ENCODE measurements at regions not wholly inside any gene's neighbourhood (a gene's known extent, or its start where the extent isn't known, plus 50 kb on each side); places are given as distances from the start of the nearest gene placed in this dataset.

- Histone ChIP-seq H3K9me3 (no peaks in the 10 kb centered on the region), H3K4me1 (no peaks in the 10 kb centered on the region), H3K36me3 (ENCODE audit: low read depth, missing control alignments) (no peaks in the 10 kb centered on the region), H3K27me3 (no peaks in the 10 kb centered on the region), H3K27ac (no peak overlapping the region), H3K4me3 (no peak overlapping the region)
- no peak for DNase-seq
- intact Hi-C loops (cut with DNase I; ENCODE audit: low total_unique reads) = no loop called here
- 87 to 88% methylated on average over 13 of the region's 13 CpGs for WGBS, 2 donors
- no peak for TF ChIP-seq CTCF (IDR thresholded peaks at IDR 0.05)
- TF ChIP-seq POLR2A (IDR thresholded peaks at IDR 0.05) = no peak
These were observed 312.8 kb upstream of the SALL3 start for GRCh38 chr18:78666666-78667335.

DNA sequence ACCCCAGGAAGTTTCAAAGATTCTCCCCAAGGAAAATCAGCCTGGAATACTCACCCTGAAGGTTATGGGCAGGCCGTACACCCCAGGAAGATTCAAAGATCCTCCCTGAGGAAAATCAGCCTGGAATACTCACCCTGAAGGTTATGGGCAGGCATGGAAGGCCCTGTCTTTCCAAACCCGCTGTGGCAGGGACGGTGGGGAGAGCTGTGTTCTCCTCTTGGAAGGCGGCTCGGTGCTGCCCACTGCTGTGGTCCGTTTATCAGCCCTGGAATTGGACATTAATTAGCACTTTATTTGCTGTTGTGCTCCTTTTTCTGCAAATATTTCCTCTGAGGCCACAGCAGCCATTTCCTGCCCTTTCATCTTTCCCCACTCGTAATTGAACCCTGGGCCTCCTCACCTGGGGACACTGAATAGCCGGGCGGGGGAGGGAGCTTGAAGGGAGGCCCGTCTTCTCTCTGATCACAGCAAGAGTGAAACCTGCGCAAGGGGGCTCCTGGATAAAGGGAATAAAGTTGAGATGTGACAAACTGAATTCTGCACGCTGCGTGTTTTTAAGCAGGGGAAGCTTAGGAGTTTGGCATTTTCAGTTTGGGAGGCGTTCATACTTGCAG lies 308.7 kb upstream of the SALL3 start:
- H3K27me3 ChIP-seq = no peaks in the 10 kb centered on the region
- 66 to 69% methylated on average over 14 of the region's 14 CpGs for WGBS, 2 donors
- no peak for DNase-seq
- intact Hi-C loops (cut with DNase I; ENCODE audit: low total_unique reads) = no loop called here
- H3K4me1 ChIP-seq = no peaks in the 10 kb centered on the region
- no peaks in the 10 kb centered on the region for H3K9me3 ChIP-seq
- H3K36me3 ChIP-seq (ENCODE audit: low read depth, missing control alignments) = no peaks in the 10 kb centered on the region
- H3K27ac ChIP-seq = no peak overlapping the region
- TF ChIP-seq CTCF (IDR thresholded peaks at IDR 0.05) = no peak
- TF ChIP-seq POLR2A (IDR thresholded peaks at IDR 0.05) = no peak
- no peak overlapping the region for H3K4me3 ChIP-seq

DNA sequence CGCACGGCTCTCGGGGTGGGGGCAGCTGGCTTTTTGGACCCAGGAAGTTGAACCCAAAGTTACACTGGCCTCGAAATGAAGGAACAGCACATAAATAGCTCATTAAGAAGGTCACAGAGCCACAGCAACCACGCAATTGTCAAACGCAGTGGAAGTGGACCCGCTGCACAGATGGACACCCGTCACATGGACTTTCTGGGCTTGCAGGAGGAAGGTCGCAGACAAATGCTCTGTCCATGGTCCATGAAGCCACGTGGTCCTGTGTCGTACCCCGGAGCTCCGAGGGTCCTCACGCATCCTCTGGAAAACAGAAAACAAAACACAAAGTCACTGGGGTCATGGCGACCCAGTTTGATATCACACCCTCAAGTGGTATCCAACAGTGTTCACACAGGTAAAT lies 308.1 kb upstream of the SALL3 start:
- intact Hi-C loops (cut with DNase I; ENCODE audit: low total_unique reads) = no loop called here
- no peak overlapping the region for H3K4me3 ChIP-seq
- no peak for TF ChIP-seq POLR2A (IDR thresholded peaks at IDR 0.05)
- no peak for TF ChIP-seq CTCF (IDR thresholded peaks at IDR 0.05)
- DNase-seq = no peak
- no peaks in the 10 kb centered on the region for H3K4me1 ChIP-seq
- H3K27ac ChIP-seq = no peak overlapping the region
- 88 to 89% methylated on average over 1 to 15 of the region's 15 CpGs for WGBS, 2 donors
- H3K9me3 ChIP-seq = no peaks in the 10 kb centered on the region
- H3K27me3 ChIP-seq = no peaks in the 10 kb centered on the region
- no peaks in the 10 kb centered on the region for H3K36me3 ChIP-seq (ENCODE audit: low read depth, missing control alignments)

- Histone ChIP-seq H3K4me1 (no peaks in the 10 kb centered on the region), H3K27ac (no peak overlapping the region), H3K27me3 (no peaks in the 10 kb centered on the region), H3K36me3 (ENCODE audit: low read depth, missing control alignments) (no peaks in the 10 kb centered on the region), H3K9me3 (no peaks in the 10 kb centered on the region), H3K4me3 (no peak overlapping the region)
- 75 to 77% methylated on average over 17 to 21 of the region's 21 CpGs for WGBS, 2 donors
- no peak for DNase-seq
- TF ChIP-seq CTCF (IDR thresholded peaks at IDR 0.05) = no peak
- no peak for TF ChIP-seq POLR2A (IDR thresholded peaks at IDR 0.05)
- intact Hi-C loops (cut with DNase I; ENCODE audit: low total_unique reads) = no loop called here
These were observed 306.7 kb upstream of the SALL3 start for GRCh38 chr18:78672862-78673446.
